HG02870 (cell line): ENCODE measurements at regions not wholly inside any gene's neighbourhood (a gene's known extent, or its start where the extent isn't known, plus 50 kb on each side); places are given as distances from the start of the nearest gene placed in this dataset.
"Not testable (repeated sequence)": the region's sequence is repeated elsewhere in the genome, so short reads cannot be mapped to it uniquely, and the experiment has no call there.

Source experiments
- ATAC-seq: cut with Tn5 transposase; IDR thresholded peaks from one replicate; pipeline ENCODE4 v1.9.1; 2021; ENCODE audit warnings: mild to moderate bottlenecking, moderate library complexity; ENCODE audit not compliant: unreplicated experiment

GRCh38 chr7:69363136-69363535 is 235.1 kb upstream of the AUTS2 start:
- ATAC-seq = no peak

- no peak for ATAC-seq
Measured at GRCh38 chr7:69364813-69365643, 233.2 kb upstream of the AUTS2 start.

GRCh38 chr7:69365651-69366192 is 232.6 kb upstream of the AUTS2 start:
- ATAC-seq = no peak

GRCh38 chr7:69367780-69368179 is 230.5 kb upstream of the AUTS2 start:
- ATAC-seq = no peak

GRCh38 chr7:69373171-69374043 is 224.9 kb upstream of the AUTS2 start:
- no peak for ATAC-seq

- no peak for ATAC-seq
Measured at GRCh38 chr7:69374044-69374425, 224.2 kb upstream of the AUTS2 start.

GRCh38 chr7:69377191-69377590 is 221.1 kb upstream of the AUTS2 start:
- ATAC-seq = no peak

GRCh38 chr7:69388452-69389137 is 209.7 kb upstream of the AUTS2 start:
- ATAC-seq = no peak

- no peak for ATAC-seq
Measured at GRCh38 chr7:69389216-69389615, 209.1 kb upstream of the AUTS2 start.

- ATAC-seq = not testable (repeated sequence)
Measured at GRCh38 chr7:69393912-69394311, 204.4 kb upstream of the AUTS2 start.

GRCh38 chr7:69395061-69395714 is 203.1 kb upstream of the AUTS2 start:
- ATAC-seq = no peak

GRCh38 chr7:69398986-69399385 is 199.3 kb upstream of the AUTS2 start:
- ATAC-seq = no peak

- ATAC-seq = no peak
Measured at GRCh38 chr7:69399401-69399800, 198.9 kb upstream of the AUTS2 start.

- no peak for ATAC-seq
Measured at GRCh38 chr7:69402696-69403095, 195.6 kb upstream of the AUTS2 start.

- ATAC-seq = no peak
Measured at GRCh38 chr7:69403169-69403568, 195.1 kb upstream of the AUTS2 start.

- ATAC-seq = no peak
Measured at GRCh38 chr7:69411018-69411417, 187.3 kb upstream of the AUTS2 start.

GRCh38 chr7:69411466-69411865 is 186.8 kb upstream of the AUTS2 start:
- no peak for ATAC-seq

GRCh38 chr7:69412331-69413146 is 185.7 kb upstream of the AUTS2 start:
- no peak for ATAC-seq

GRCh38 chr7:69414555-69414954 is 183.7 kb upstream of the AUTS2 start:
- no peak for ATAC-seq
